ENCODE measurements at regions not wholly inside any gene's neighbourhood (a gene's known extent, or its start where the extent isn't known, plus 50 kb on each side); places are given as distances from the start of the nearest gene placed in this dataset.

DNA sequence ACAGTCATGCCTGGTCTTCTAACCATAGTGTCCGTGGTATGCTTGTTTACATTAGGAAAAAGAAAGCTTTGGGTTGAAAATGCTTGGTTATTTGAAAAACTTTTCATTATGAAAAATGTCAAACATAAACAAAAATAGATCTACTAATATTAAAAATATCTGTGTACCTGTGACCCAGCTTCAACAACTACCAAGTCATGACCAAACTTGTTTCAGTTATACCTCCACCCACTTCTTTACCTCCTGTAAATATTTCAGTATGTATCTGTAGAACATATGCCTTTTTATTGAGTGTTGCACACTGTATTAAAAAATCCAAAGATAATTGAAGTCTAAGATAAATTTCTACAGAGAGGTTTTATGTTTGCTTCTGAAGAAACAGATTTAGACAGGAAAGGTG is 153.7 kb upstream of the GYPA start:
- TF ChIP-seq RARB (CRISPR knock-in tag; IDR thresholded peaks at IDR 0.05), result no peak
- no peak for TF ChIP-seq ISL1 (CRISPR knock-in tag; IDR thresholded peaks at IDR 0.05)
- TF ChIP-seq, protein P1, sequence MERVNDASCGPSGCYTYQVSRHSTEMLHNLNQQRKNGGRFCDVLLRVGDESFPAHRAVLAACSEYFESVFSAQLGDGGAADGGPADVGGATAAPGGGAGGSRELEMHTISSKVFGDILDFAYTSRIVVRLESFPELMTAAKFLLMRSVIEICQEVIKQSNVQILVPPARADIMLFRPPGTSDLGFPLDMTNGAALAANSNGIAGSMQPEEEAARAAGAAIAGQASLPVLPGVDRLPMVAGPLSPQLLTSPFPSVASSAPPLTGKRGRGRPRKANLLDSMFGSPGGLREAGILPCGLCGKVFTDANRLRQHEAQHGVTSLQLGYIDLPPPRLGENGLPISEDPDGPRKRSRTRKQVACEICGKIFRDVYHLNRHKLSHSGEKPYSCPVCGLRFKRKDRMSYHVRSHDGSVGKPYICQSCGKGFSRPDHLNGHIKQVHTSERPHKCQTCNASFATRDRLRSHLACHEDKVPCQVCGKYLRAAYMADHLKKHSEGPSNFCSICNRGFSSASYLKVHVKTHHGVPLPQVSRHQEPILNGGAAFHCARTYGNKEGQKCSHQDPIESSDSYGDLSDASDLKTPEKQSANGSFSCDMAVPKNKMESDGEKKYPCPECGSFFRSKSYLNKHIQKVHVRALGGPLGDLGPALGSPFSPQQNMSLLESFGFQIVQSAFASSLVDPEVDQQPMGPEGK (CRISPR knock-in tag; IDR thresholded peaks at IDR 0.05; ENCODE audit: borderline replicate concordance), result no peak
- TF ChIP-seq BACH2 (CRISPR knock-in tag; IDR thresholded peaks at IDR 0.05; ENCODE audit: borderline replicate concordance), result no peak
- TF ChIP-seq, protein P2, sequence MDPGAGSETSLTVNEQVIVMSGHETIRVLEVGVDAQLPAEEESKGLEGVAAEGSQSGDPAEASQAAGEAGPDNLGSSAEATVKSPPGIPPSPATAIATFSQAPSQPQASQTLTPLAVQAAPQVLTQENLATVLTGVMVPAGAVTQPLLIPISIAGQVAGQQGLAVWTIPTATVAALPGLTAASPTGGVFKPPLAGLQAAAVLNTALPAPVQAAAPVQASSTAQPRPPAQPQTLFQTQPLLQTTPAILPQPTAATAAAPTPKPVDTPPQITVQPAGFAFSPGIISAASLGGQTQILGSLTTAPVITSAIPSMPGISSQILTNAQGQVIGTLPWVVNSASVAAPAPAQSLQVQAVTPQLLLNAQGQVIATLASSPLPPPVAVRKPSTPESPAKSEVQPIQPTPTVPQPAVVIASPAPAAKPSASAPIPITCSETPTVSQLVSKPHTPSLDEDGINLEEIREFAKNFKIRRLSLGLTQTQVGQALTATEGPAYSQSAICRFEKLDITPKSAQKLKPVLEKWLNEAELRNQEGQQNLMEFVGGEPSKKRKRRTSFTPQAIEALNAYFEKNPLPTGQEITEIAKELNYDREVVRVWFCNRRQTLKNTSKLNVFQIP (CRISPR knock-in tag; IDR thresholded peaks at IDR 0.05; ENCODE audit: borderline replicate concordance, low read depth), result no peak
- TF ChIP-seq GLIS3 (CRISPR knock-in tag; IDR thresholded peaks at IDR 0.05), result no peak
- no peak for TF ChIP-seq ZFP3 (CRISPR knock-in tag; IDR thresholded peaks at IDR 0.05)
- TF ChIP-seq ZNF8 (CRISPR knock-in tag; IDR thresholded peaks at IDR 0.05), result no peak
- no peak for TF ChIP-seq ESRRG (CRISPR knock-in tag; IDR thresholded peaks at IDR 0.05)
- TF ChIP-seq, protein P3, sequence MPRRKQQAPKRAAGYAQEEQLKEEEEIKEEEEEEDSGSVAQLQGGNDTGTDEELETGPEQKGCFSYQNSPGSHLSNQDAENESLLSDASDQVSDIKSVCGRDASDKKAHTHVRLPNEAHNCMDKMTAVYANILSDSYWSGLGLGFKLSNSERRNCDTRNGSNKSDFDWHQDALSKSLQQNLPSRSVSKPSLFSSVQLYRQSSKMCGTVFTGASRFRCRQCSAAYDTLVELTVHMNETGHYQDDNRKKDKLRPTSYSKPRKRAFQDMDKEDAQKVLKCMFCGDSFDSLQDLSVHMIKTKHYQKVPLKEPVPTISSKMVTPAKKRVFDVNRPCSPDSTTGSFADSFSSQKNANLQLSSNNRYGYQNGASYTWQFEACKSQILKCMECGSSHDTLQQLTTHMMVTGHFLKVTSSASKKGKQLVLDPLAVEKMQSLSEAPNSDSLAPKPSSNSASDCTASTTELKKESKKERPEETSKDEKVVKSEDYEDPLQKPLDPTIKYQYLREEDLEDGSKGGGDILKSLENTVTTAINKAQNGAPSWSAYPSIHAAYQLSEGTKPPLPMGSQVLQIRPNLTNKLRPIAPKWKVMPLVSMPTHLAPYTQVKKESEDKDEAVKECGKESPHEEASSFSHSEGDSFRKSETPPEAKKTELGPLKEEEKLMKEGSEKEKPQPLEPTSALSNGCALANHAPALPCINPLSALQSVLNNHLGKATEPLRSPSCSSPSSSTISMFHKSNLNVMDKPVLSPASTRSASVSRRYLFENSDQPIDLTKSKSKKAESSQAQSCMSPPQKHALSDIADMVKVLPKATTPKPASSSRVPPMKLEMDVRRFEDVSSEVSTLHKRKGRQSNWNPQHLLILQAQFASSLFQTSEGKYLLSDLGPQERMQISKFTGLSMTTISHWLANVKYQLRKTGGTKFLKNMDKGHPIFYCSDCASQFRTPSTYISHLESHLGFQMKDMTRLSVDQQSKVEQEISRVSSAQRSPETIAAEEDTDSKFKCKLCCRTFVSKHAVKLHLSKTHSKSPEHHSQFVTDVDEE (CRISPR knock-in tag; IDR thresholded peaks at IDR 0.05), result no peak
- no peak for TF ChIP-seq ZFP30 (CRISPR knock-in tag; IDR thresholded peaks at IDR 0.05)
- no peak for TF ChIP-seq ZNF70 (CRISPR knock-in tag; IDR thresholded peaks at IDR 0.05)
